Keratinocyte (primary cell): ENCODE measurements at regions not wholly inside any gene's neighbourhood (a gene's known extent, or its start where the extent isn't known, plus 50 kb on each side); places are given as distances from the start of the nearest gene placed in this dataset.

ENCODE experiments used
- CTCF ChIP-seq, 3 experiments: IDR thresholded peaks in 1 of 3; conservative IDR thresholded peaks in 1 of 3; optimal IDR thresholded peaks in 1 of 3; 2 replicates in 2 of 3; 3 replicates in 1 of 3; pipeline versions ENCODE3 to v1.5.1; 2011; ENCODE audit warnings: low read length in 3 of 3, mild to moderate bottlenecking in 3 of 3, moderate library complexity in 2 of 3, control low read depth in 1 of 3, inconsistent platforms in 1 of 3; ENCODE audit not compliant: insufficient read depth in 2 of 3; ENCODE audit errors: extremely low read depth in 1 of 3
- EZH2 ChIP-seq: IDR thresholded peaks from one replicate; pipeline ENCODE4 v1.6.1; 2012; ENCODE audit warnings: inconsistent platforms, mild to moderate bottlenecking, low read length, moderate library complexity

GRCh38 chr11:37474889-37475288, 876.9 kb upstream of the RAG2 start:
- TF ChIP-seq CTCF (optimal IDR thresholded peaks at IDR 0.05 in 1 of 3, IDR thresholded peaks at IDR 0.05 in 1 of 3, conservative IDR thresholded peaks at IDR 0.05 in 1 of 3; ENCODE audit: extremely low read depth in 1 of 3, insufficient read depth in 2 of 3, low read length in 3 of 3): no peak
- TF ChIP-seq EZH2: no peak
